PC-3 (cell line): ENCODE measurements at regions not wholly inside any gene's neighbourhood (a gene's known extent, or its start where the extent isn't known, plus 50 kb on each side); places are given as distances from the start of the nearest gene placed in this dataset.
"Not testable (repeated sequence)": the region's sequence is repeated elsewhere in the genome, so short reads cannot be mapped to it uniquely, and the experiment has no call there.

Source experiments
- EZH2 ChIP-seq: fragments of 300-600 bp; sonication (generic); IDR thresholded peaks from one replicate; pipeline ENCODE4 v1.6.1; 2017; ENCODE audit warnings: antibody characterized with exemption, mild to moderate bottlenecking, low read length; ENCODE audit not compliant: unreplicated experiment
- TF ChIP-seq, protein P1 (sequence below): fragments of 300-600 bp; sonication (generic); conservative IDR thresholded peaks from 2 replicates; pipeline ENCODE4 v1.5.1; 2017; ENCODE audit warnings: antibody characterized with exemption, low read depth, mild to moderate bottlenecking, low read length

- TF ChIP-seq, protein P1, sequence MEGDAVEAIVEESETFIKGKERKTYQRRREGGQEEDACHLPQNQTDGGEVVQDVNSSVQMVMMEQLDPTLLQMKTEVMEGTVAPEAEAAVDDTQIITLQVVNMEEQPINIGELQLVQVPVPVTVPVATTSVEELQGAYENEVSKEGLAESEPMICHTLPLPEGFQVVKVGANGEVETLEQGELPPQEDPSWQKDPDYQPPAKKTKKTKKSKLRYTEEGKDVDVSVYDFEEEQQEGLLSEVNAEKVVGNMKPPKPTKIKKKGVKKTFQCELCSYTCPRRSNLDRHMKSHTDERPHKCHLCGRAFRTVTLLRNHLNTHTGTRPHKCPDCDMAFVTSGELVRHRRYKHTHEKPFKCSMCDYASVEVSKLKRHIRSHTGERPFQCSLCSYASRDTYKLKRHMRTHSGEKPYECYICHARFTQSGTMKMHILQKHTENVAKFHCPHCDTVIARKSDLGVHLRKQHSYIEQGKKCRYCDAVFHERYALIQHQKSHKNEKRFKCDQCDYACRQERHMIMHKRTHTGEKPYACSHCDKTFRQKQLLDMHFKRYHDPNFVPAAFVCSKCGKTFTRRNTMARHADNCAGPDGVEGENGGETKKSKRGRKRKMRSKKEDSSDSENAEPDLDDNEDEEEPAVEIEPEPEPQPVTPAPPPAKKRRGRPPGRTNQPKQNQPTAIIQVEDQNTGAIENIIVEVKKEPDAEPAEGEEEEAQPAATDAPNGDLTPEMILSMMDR = not testable (repeated sequence)
- not testable (repeated sequence) for TF ChIP-seq EZH2
Measured at GRCh38 chr1:789606-790005, 103.2 kb upstream of the OR4F16 start.
